ENCODE measurements at regions not wholly inside any gene's neighbourhood (a gene's known extent, or its start where the extent isn't known, plus 50 kb on each side); places are given as distances from the start of the nearest gene placed in this dataset.
A peak's percentile ranks its signal among the peaks of the same experiment; 100 is the strongest.
"Not testable (repeated sequence)": the region's sequence is repeated elsewhere in the genome, so short reads cannot be mapped to it uniquely, and the experiment has no call there.

GRCh38 chr7:68866721-68867120 is 731.6 kb upstream of the AUTS2 start:
- H3K4me3 ChIP-seq (ENCODE audit: low read length); H3K4me1 ChIP-seq (ENCODE audit: insufficient read depth, low read length); H3K9me3 ChIP-seq (ENCODE audit: insufficient read depth, low read depth, low read length); H3K36me3 ChIP-seq (ENCODE audit: insufficient read depth, low read depth, low read length); H3K27ac ChIP-seq (ENCODE audit: low read length); H3K27me3 ChIP-seq (ENCODE audit: insufficient read depth, low read length): not testable (repeated sequence)
- peak overlapping the region; percentile 19; the same call in 1 of the 2 replicates for H3K9ac ChIP-seq (ENCODE audit: low read depth, low read length)

GRCh38 chr7:68868978-68869377 is 729.3 kb upstream of the AUTS2 start:
- Histone ChIP-seq H3K9ac (ENCODE audit: low read depth, low read length) (no peak overlapping the region), H3K27ac (ENCODE audit: low read length) (no peak overlapping the region), H3K4me3 (ENCODE audit: low read length) (no peak overlapping the region), H3K36me3 (ENCODE audit: insufficient read depth, low read depth, low read length) (no peaks in the 10 kb centered on the region), H3K4me1 (ENCODE audit: insufficient read depth, low read length) (peaks cover 9% of the 10 kb centered on the region; the same call in 1 of the 2 replicates), H3K9me3 (ENCODE audit: insufficient read depth, low read depth, low read length) (no peaks in the 10 kb centered on the region), H3K27me3 (ENCODE audit: insufficient read depth, low read length) (no peaks in the 10 kb centered on the region)

DNA sequence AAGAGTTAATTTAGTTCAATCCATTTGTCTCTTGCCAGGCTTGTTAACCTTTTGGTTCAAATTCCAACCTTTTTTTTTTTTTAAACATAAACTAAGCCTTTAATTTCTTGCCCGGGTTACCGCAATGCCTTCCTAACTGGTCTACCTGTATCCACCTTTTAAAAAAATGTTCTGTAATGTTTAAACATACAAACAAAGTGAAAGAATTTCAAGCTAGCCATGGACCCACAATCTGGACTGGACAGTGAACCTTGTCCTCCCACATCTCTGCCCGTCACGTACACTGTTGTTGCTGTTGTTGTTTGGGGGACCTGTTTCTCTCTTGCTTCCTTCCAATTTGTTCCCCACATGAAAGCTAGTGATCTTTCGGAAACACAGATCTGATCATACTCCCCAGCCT is 724.7 kb upstream of the AUTS2 start:
- H3K4me3 ChIP-seq (ENCODE audit: low read length): no peak overlapping the region
- no peak overlapping the region for H3K9ac ChIP-seq (ENCODE audit: low read depth, low read length)
- no peaks in the 10 kb centered on the region for H3K27me3 ChIP-seq (ENCODE audit: insufficient read depth, low read length)
- no peaks in the 10 kb centered on the region for H3K4me1 ChIP-seq (ENCODE audit: insufficient read depth, low read length)
- H3K36me3 ChIP-seq (ENCODE audit: insufficient read depth, low read depth, low read length): no peaks in the 10 kb centered on the region
- H3K9me3 ChIP-seq (ENCODE audit: insufficient read depth, low read depth, low read length): no peaks in the 10 kb centered on the region
- no peak overlapping the region for H3K27ac ChIP-seq (ENCODE audit: low read length)

- Histone ChIP-seq H3K27me3 (ENCODE audit: insufficient read depth, low read length) (no peaks in the 10 kb centered on the region), H3K9me3 (ENCODE audit: insufficient read depth, low read depth, low read length) (no peaks in the 10 kb centered on the region), H3K4me1 (ENCODE audit: insufficient read depth, low read length) (no peaks in the 10 kb centered on the region), H3K4me3 (ENCODE audit: low read length) (no peak overlapping the region), H3K36me3 (ENCODE audit: insufficient read depth, low read depth, low read length) (no peaks in the 10 kb centered on the region), H3K9ac (ENCODE audit: low read depth, low read length) (no peak overlapping the region), H3K27ac (ENCODE audit: low read length) (no peak overlapping the region)
Observed at GRCh38 chr7:68875857-68876256, 722.4 kb upstream of the AUTS2 start.

- H3K36me3 ChIP-seq (ENCODE audit: insufficient read depth, low read depth, low read length); H3K9ac ChIP-seq (ENCODE audit: low read depth, low read length); H3K27me3 ChIP-seq (ENCODE audit: insufficient read depth, low read length); H3K4me3 ChIP-seq (ENCODE audit: low read length); H3K9me3 ChIP-seq (ENCODE audit: insufficient read depth, low read depth, low read length); H3K27ac ChIP-seq (ENCODE audit: low read length); H3K4me1 ChIP-seq (ENCODE audit: insufficient read depth, low read length): not testable (repeated sequence)
Observed at GRCh38 chr7:68887116-68887515, 711.2 kb upstream of the AUTS2 start.

DNA sequence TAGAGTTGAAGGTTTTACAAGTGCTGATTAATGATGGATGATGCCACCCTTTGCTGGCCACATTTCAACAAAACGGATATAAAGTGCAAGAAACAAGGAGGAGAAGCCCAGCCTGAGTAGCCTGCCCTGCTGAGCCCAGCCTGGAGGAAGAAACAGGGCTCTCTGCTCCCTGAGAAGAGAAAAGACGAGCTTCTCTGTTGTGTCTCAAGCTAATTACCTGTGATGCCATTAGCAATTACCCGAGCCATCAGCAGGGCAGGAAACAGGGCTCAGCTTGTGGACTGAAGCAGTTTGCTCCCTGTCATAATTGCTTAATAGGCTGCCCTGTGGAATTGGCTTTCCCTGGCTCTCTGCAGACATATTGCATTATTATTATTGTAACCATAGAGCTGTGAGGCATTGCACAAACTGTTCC is 709.3 kb upstream of the AUTS2 start:
- Histone ChIP-seq H3K27ac (ENCODE audit: low read length) (no peak overlapping the region), H3K4me1 (ENCODE audit: insufficient read depth, low read length) (no peaks in the 10 kb centered on the region)

DNA sequence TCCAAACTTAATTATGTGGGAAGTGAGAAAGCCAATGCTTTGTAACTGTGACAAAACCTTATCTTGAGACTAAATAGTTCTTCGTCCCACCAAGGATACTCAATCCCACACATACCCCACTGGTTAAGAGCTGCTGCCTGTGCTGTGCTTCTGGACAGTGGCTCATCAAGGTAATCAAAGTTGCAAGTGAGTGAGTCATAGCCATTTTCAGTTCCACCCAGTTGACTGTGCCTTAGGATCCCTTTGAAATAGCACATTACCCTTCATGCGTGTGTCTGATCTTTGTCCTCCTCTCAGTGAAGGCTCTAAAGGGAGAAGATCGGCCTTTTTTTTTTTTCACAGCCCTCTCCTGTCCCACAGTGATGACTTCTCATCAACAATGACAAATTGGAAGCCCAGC is 706.0 kb upstream of the AUTS2 start:
- no peaks in the 10 kb centered on the region for H3K36me3 ChIP-seq (ENCODE audit: insufficient read depth, low read depth, low read length)
- no peak overlapping the region for H3K9ac ChIP-seq (ENCODE audit: low read depth, low read length)
- H3K4me3 ChIP-seq (ENCODE audit: low read length): no peak overlapping the region
- no peak overlapping the region for H3K27ac ChIP-seq (ENCODE audit: low read length)
- H3K4me1 ChIP-seq (ENCODE audit: insufficient read depth, low read length): no peaks in the 10 kb centered on the region
- no peaks in the 10 kb centered on the region for H3K27me3 ChIP-seq (ENCODE audit: insufficient read depth, low read length)
- H3K9me3 ChIP-seq (ENCODE audit: insufficient read depth, low read depth, low read length): no peaks in the 10 kb centered on the region

More for the DNA sequence above, 709.3 kb upstream of the AUTS2 start:
- Histone ChIP-seq H3K9ac (ENCODE audit: low read depth, low read length) (no peak overlapping the region), H3K36me3 (ENCODE audit: insufficient read depth, low read depth, low read length) (no peaks in the 10 kb centered on the region), H3K27me3 (ENCODE audit: insufficient read depth, low read length) (no peaks in the 10 kb centered on the region), H3K9me3 (ENCODE audit: insufficient read depth, low read depth, low read length) (no peaks in the 10 kb centered on the region), H3K4me3 (ENCODE audit: low read length) (no peak overlapping the region)

- H3K27ac ChIP-seq (ENCODE audit: low read length): no peak overlapping the region
- H3K9me3 ChIP-seq (ENCODE audit: insufficient read depth, low read depth, low read length): no peaks in the 10 kb centered on the region
- H3K4me3 ChIP-seq (ENCODE audit: low read length): no peak overlapping the region
- H3K9ac ChIP-seq (ENCODE audit: low read depth, low read length): no peak overlapping the region
- H3K27me3 ChIP-seq (ENCODE audit: insufficient read depth, low read length): no peaks in the 10 kb centered on the region
- H3K36me3 ChIP-seq (ENCODE audit: insufficient read depth, low read depth, low read length): no peaks in the 10 kb centered on the region
- no peaks in the 10 kb centered on the region for H3K4me1 ChIP-seq (ENCODE audit: insufficient read depth, low read length)
Observed at GRCh38 chr7:68893411-68893810, 704.9 kb upstream of the AUTS2 start.

DNA sequence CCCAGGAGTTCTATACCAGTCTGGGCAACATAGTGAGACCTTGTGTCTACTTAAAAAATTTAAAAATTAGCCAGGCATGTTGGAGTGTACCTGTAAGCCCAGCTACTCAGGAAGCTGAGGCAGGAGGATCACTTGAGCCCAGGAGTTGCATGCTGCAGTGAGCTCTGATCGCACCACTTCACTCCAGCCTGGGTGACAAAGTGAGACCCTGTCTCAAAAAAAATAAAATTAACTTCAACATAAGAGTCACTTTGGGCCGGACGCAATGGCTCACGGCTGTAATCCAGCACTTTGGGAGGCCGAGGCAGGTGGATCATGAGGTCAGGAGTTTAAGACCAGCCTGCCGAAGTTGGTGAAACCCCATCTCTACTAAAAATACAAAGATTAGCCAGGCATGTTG is 699.1 kb upstream of the AUTS2 start:
- H3K27ac ChIP-seq (ENCODE audit: low read length); H3K36me3 ChIP-seq (ENCODE audit: insufficient read depth, low read depth, low read length); H3K9ac ChIP-seq (ENCODE audit: low read depth, low read length); H3K4me1 ChIP-seq (ENCODE audit: insufficient read depth, low read length); H3K27me3 ChIP-seq (ENCODE audit: insufficient read depth, low read length); H3K9me3 ChIP-seq (ENCODE audit: insufficient read depth, low read depth, low read length); H3K4me3 ChIP-seq (ENCODE audit: low read length): not testable (repeated sequence)

DNA sequence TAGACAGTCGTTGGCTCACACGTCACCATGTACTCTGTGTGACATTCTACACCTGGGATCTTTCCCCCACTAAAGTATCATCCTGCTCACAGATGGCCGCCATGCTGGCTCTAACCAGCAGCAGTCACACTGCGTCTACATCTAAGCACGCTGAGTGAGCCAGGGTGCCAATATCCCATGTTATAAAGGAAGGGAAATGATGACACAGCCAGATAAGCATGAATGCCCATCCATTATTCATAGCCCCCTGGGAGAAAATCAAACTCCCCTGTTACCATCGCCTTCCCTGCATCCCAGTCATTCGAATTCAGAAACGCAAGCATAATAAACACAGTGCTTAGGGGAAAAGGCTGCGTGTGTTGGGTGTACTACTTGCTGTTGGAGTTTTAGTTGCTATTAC is 698.2 kb upstream of the AUTS2 start:
- Histone ChIP-seq H3K27ac (ENCODE audit: low read length) (no peak overlapping the region), H3K4me1 (ENCODE audit: insufficient read depth, low read length) (no peaks in the 10 kb centered on the region), H3K9me3 (ENCODE audit: insufficient read depth, low read depth, low read length) (peaks cover 10% of the 10 kb centered on the region; the same call in 1 of the 2 replicates), H3K27me3 (ENCODE audit: insufficient read depth, low read length) (no peaks in the 10 kb centered on the region), H3K4me3 (ENCODE audit: low read length) (no peak overlapping the region), H3K36me3 (ENCODE audit: insufficient read depth, low read depth, low read length) (no peaks in the 10 kb centered on the region), H3K9ac (ENCODE audit: low read depth, low read length) (no peak overlapping the region)

DNA sequence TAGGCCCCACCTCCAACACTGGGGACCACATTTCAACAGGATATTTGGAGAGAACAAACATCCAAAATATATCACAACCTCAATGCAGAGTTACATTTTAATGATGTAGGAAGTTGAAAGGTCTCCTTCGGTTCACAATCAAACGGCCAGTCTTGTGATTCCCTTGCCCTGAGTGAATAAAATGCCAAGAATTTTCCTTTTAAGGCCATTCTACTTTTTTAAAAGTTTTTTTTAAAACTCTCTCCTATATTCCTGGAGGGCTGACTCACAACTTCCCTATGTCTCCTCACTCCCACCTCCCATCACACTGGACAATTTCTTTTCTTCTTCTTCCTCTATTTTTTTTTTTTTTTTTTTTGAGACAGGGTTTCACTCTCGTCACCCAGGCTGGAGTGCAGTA is 693.6 kb upstream of the AUTS2 start:
- no peaks in the 10 kb centered on the region for H3K4me1 ChIP-seq (ENCODE audit: insufficient read depth, low read length)
- no peaks in the 10 kb centered on the region for H3K27me3 ChIP-seq (ENCODE audit: insufficient read depth, low read length)
- no peak overlapping the region for H3K27ac ChIP-seq (ENCODE audit: low read length)
- peaks cover 10% of the 10 kb centered on the region; the same call in 1 of the 2 replicates for H3K9me3 ChIP-seq (ENCODE audit: insufficient read depth, low read depth, low read length)
- no peak overlapping the region for H3K9ac ChIP-seq (ENCODE audit: low read depth, low read length)
- H3K36me3 ChIP-seq (ENCODE audit: insufficient read depth, low read depth, low read length): no peaks in the 10 kb centered on the region
- no peak overlapping the region for H3K4me3 ChIP-seq (ENCODE audit: low read length)

GRCh38 chr7:68911754-68912153 is 686.5 kb upstream of the AUTS2 start:
- H3K4me3 ChIP-seq (ENCODE audit: low read length): no peak overlapping the region
- H3K4me1 ChIP-seq (ENCODE audit: insufficient read depth, low read length): no peaks in the 10 kb centered on the region
- 0 out of 2 replicates have a peak, but pooled peaks cover 6% of the 10 kb centered on the region for H3K9me3 ChIP-seq (ENCODE audit: insufficient read depth, low read depth, low read length)
- H3K9ac ChIP-seq (ENCODE audit: low read depth, low read length): no peak overlapping the region
- H3K27ac ChIP-seq (ENCODE audit: low read length): no peak overlapping the region
- no peaks in the 10 kb centered on the region for H3K27me3 ChIP-seq (ENCODE audit: insufficient read depth, low read length)
- H3K36me3 ChIP-seq (ENCODE audit: insufficient read depth, low read depth, low read length): no peaks in the 10 kb centered on the region

DNA sequence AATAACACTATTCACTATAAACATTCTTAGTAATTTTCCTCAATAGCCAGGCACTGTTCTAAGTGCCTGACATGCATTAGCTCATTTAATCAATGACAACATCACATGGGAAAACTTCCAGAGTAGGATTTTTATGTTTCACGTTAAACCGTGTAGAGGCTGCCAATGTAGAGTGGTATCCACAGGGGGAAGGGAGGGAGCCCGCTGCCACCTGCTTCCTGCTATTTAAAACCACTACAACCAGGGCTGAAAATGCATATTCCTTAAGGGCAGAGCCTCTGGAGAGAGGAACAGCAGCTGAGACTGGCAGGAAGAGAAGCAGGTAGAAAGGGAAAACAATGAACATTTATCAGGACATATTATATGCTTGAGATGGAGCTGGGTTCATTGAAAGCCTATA is 684.3 kb upstream of the AUTS2 start:
- no peak overlapping the region for H3K27ac ChIP-seq (ENCODE audit: low read length)
- peaks cover 22% of the 10 kb centered on the region for H3K9me3 ChIP-seq (ENCODE audit: insufficient read depth, low read depth, low read length)
- H3K9ac ChIP-seq (ENCODE audit: low read depth, low read length): no peak overlapping the region
- no peaks in the 10 kb centered on the region for H3K27me3 ChIP-seq (ENCODE audit: insufficient read depth, low read length)
- H3K4me1 ChIP-seq (ENCODE audit: insufficient read depth, low read length): no peaks in the 10 kb centered on the region
- no peak overlapping the region for H3K4me3 ChIP-seq (ENCODE audit: low read length)
- no peaks in the 10 kb centered on the region for H3K36me3 ChIP-seq (ENCODE audit: insufficient read depth, low read depth, low read length)

Data from iPS-20b (cell line).